C4-2B (cell line): ENCODE measurements at regions not wholly inside any gene's neighbourhood (a gene's known extent, or its start where the extent isn't known, plus 50 kb on each side); places are given as distances from the start of the nearest gene placed in this dataset.

Experiments used
- ZFX ChIP-seq: fragments of 450-650 bp; IDR thresholded peaks from 2 replicates; pipeline ENCODE4 v1.6.1; 2017
- TF ChIP-seq, protein P1 (sequence below): fragments of 450-650 bp; conservative IDR thresholded peaks from 2 replicates; pipeline ENCODE4 v1.5.1; 2017; ENCODE audit warnings: mild to moderate bottlenecking

DNA sequence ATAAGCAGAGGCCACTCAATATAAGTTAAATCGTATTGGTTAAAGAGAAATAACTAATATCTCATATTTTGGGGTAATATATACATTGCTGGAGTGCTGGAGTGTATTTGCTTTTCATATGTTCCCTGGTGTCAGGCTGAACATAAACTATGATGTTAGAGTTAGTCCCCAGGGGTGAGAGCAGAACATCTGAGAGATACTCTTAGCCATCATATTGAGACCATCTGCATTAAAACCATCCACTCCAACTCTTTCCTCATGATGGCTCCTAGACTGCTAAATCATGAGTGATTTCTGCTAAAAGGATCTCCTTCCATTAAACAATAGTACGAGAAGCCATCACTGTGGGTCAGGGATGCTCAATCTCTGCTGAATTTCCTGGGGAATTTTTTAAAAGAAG is 436.2 kb downstream of the DTWD2 start:
- TF ChIP-seq, protein P1, sequence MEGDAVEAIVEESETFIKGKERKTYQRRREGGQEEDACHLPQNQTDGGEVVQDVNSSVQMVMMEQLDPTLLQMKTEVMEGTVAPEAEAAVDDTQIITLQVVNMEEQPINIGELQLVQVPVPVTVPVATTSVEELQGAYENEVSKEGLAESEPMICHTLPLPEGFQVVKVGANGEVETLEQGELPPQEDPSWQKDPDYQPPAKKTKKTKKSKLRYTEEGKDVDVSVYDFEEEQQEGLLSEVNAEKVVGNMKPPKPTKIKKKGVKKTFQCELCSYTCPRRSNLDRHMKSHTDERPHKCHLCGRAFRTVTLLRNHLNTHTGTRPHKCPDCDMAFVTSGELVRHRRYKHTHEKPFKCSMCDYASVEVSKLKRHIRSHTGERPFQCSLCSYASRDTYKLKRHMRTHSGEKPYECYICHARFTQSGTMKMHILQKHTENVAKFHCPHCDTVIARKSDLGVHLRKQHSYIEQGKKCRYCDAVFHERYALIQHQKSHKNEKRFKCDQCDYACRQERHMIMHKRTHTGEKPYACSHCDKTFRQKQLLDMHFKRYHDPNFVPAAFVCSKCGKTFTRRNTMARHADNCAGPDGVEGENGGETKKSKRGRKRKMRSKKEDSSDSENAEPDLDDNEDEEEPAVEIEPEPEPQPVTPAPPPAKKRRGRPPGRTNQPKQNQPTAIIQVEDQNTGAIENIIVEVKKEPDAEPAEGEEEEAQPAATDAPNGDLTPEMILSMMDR = no peak
- TF ChIP-seq ZFX = no peak
